ENCODE measurements at regions not wholly inside any gene's neighbourhood (a gene's known extent, or its start where the extent isn't known, plus 50 kb on each side); places are given as distances from the start of the nearest gene placed in this dataset.

- DNase-seq (ENCODE audit: low read depth, low spot score), result no peak
- ChIA-PET CTCF (no interaction called here), POLR2A (no interaction called here)
These were observed 120.2 kb upstream of the PITX1 start for GRCh38 chr5:135154197-135154596.

More at GRCh38 chr5:135154197-135154596, 120.2 kb upstream of the PITX1 start:
- Histone ChIP-seq H2AFZ (ENCODE audit: low read depth, low read length) (no peak overlapping the region), H3K36me3 (ENCODE audit: control insufficient read depth in 2 of 2, extremely low read depth in 1 of 2, insufficient read depth in 2 of 2, low read length in 2 of 2) (no peaks in the 10 kb centered on the region), H3K4me3 (replicated peaks in 1 of 3; ENCODE audit: insufficient read depth in 1 of 3, low read depth in 1 of 3, low read length in 3 of 3) (no peak overlapping the region), H3K27ac (ENCODE audit: insufficient read depth, low read depth, low read length) (no peak overlapping the region), H3K4me1 (ENCODE audit: control insufficient read depth, extremely low read depth, insufficient read depth, low read length) (no peaks in the 10 kb centered on the region), H3K9me1 (replicated peaks; ENCODE audit: control insufficient read depth, extremely low read depth, insufficient read depth, low read length) (no peaks in the 10 kb centered on the region), H3K9ac (replicated peaks; ENCODE audit: extremely low read depth, insufficient read depth, low read length) (no peak overlapping the region), H4K20me1 (replicated peaks; ENCODE audit: control insufficient read depth, extremely low read depth, insufficient read depth, low read length) (no peaks in the 10 kb centered on the region), H3K27me3 (ENCODE audit: control insufficient read depth in 2 of 2, insufficient read depth in 2 of 2, low read length in 2 of 2) (peaks cover 0 to 5% of the 10 kb centered on the region in 2 experiments), H3K9me3 (replicated peaks; ENCODE audit: control insufficient read depth, insufficient read depth, low read length) (no peaks in the 10 kb centered on the region), H3K79me2 (ENCODE audit: control insufficient read depth, insufficient read depth, low read length) (no peaks in the 10 kb centered on the region), H3K4me2 (ENCODE audit: insufficient read depth, low read length) (no peak overlapping the region)
- intact Hi-C loops (cut with micrococcal nuclease), result no loop called here
- dilution Hi-C loops (cut with MboI; ENCODE audit: extremely low pct_ligation_motif_present, low sequenced_read_pairs), result no loop called here
- BruUV-seq (replicated peaks), result no TSS peak
- no peak for FAIRE-seq
- no peak for TF ChIP-seq POLR2A (IDR thresholded peaks at IDR 0.05; ENCODE audit: low read depth, low read length)
- TF ChIP-seq EZH2 (IDR thresholded peaks at IDR 0.05; ENCODE audit: borderline replicate concordance, low read depth, low read length, severe bottlenecking), result no peak
- no peak for TF ChIP-seq POLR2AphosphoS5 (IDR thresholded peaks at IDR 0.05; ENCODE audit: insufficient read depth, low read depth, low read length)
- no peak for TF ChIP-seq MAX (IDR thresholded peaks at IDR 0.05; ENCODE audit: insufficient read depth, insufficient read length)
- TF ChIP-seq CTCF (IDR thresholded peaks at IDR 0.05; ENCODE audit: extremely low read depth in 1 of 2, insufficient read depth in 1 of 2, low read depth in 1 of 2, low read length in 2 of 2), result no peak
- no peak for TF ChIP-seq FOS (IDR thresholded peaks at IDR 0.05; ENCODE audit: borderline replicate concordance, insufficient read depth, low read length)
- no peak for TF ChIP-seq GATA2 (IDR thresholded peaks at IDR 0.05; ENCODE audit: insufficient read depth, insufficient read length, low read depth, low read length)
- TF ChIP-seq JUN (IDR thresholded peaks at IDR 0.05; ENCODE audit: borderline replicate concordance, insufficient read depth, insufficient read length, low read depth), result no peak
- TF ChIP-seq MYC (IDR thresholded peaks at IDR 0.05; ENCODE audit: low read depth, low read length), result no peak
